CD14-positive monocyte (primary cell): ENCODE measurements at regions not wholly inside any gene's neighbourhood (a gene's known extent, or its start where the extent isn't known, plus 50 kb on each side); places are given as distances from the start of the nearest gene placed in this dataset.

Source experiments
- DNase-seq, 3 donors: peaks; one replicate each; pipeline ENCODE4 v3.0.0-alpha.2; 2011 to 2022
- H2AFZ ChIP-seq: 2 replicates; pipeline ENCODE4 v1.6.0; 2012; ENCODE audit warnings: mild to moderate bottlenecking, low read depth, low read length, inconsistent platforms; ENCODE audit not compliant: insufficient read depth, poor library complexity, severe bottlenecking
- H3K27ac ChIP-seq, 2 donors: 1 replicate in 1 of 2; 2 replicates in 1 of 2; pipeline ENCODE4 v1.5.1; 2012 to 2013; ENCODE audit warnings: low read length in 2 of 2, control low read depth in 1 of 2, inconsistent platforms in 1 of 2, low read depth in 1 of 2, mild to moderate bottlenecking in 1 of 2
- H3K27me3 ChIP-seq, 2 donors: one replicate each; pipeline versions ENCODE4 v1.6.0 to v1.6.1; 2011 to 2013; ENCODE audit warnings: low read length in 2 of 2; ENCODE audit not compliant: control insufficient read depth in 2 of 2, insufficient read depth in 2 of 2
- H3K36me3 ChIP-seq, 2 donors: replicated peaks in 1 of 2; 1 replicate in 1 of 2; 2 replicates in 1 of 2; pipeline versions ENCODE4 v1.5.1 to v1.6.1; 2012 to 2013; ENCODE audit warnings: low read length in 2 of 2, control low read depth in 1 of 2, inconsistent platforms in 1 of 2, mild to moderate bottlenecking in 1 of 2; ENCODE audit not compliant: insufficient read depth in 2 of 2, control insufficient read depth in 1 of 2
- H3K4me1 ChIP-seq, 2 donors: 1 replicate in 1 of 2; 2 replicates in 1 of 2; pipeline versions ENCODE4 v1.5.1 to v1.6.1; 2012 to 2013; ENCODE audit warnings: low read length in 2 of 2, control low read depth in 1 of 2, inconsistent platforms in 1 of 2, mild to moderate bottlenecking in 1 of 2, moderate library complexity in 1 of 2; ENCODE audit not compliant: insufficient read depth in 2 of 2, control insufficient read depth in 1 of 2
- H3K4me2 ChIP-seq: replicated peaks from 2 replicates; pipeline ENCODE3; 2012; ENCODE audit warnings: low read length, moderate library complexity, mild to moderate bottlenecking; ENCODE audit not compliant: poor library complexity, severe bottlenecking; ENCODE audit errors: extremely low read depth
- H3K4me3 ChIP-seq, 3 experiments: fragments of 200-600 bp in 1 of 3; sonication (generic) in 1 of 3; replicated peaks in 1 of 3; 1 replicate in 2 of 3; 2 replicates in 1 of 3; pipeline ENCODE4 v1.5.1; 2011 to 2013; ENCODE audit warnings: low read length in 3 of 3, mild to moderate bottlenecking in 3 of 3, control low read depth in 2 of 3, low read depth in 2 of 3, inconsistent platforms in 1 of 3, moderate library complexity in 1 of 3
- H3K79me2 ChIP-seq: 2 replicates; pipeline ENCODE4 v1.6.0; 2012; ENCODE audit warnings: mild to moderate bottlenecking, control low read depth, inconsistent platforms, low read length, moderate library complexity; ENCODE audit not compliant: insufficient read depth
- H3K9ac ChIP-seq: 2 replicates; pipeline ENCODE4 v1.6.0; 2017; ENCODE audit warnings: low read length, mild to moderate bottlenecking; ENCODE audit not compliant: insufficient read depth, poor library complexity, severe bottlenecking
- H3K9me3 ChIP-seq, 2 donors: replicated peaks in 1 of 2; 1 replicate in 1 of 2; 2 replicates in 1 of 2; pipeline versions ENCODE4 v1.5.1 to v1.6.1; 2012 to 2013; ENCODE audit warnings: low read length in 2 of 2, control low read depth in 1 of 2; ENCODE audit not compliant: control insufficient read depth in 1 of 2, insufficient read depth in 1 of 2
- H4K20me1 ChIP-seq: 2 replicates; pipeline ENCODE4 v1.6.0; 2012; ENCODE audit warnings: mild to moderate bottlenecking, low read length, control low read depth, moderate library complexity; ENCODE audit not compliant: insufficient read depth
- H3K27ac Mint-ChIP-seq, 7 donors: one replicate each; pipeline ENCODE4 v1.8.0; 2020; ENCODE audit warnings: mild to moderate bottlenecking in 7 of 7, mixed read lengths in 7 of 7, moderate library complexity in 6 of 7, inconsistent platforms in 2 of 7
- H3K27me3 Mint-ChIP-seq, 3 donors: one replicate each; pipeline ENCODE4 v1.8.0; 2021 to 2022; ENCODE audit warnings: low read depth in 3 of 3, mild to moderate bottlenecking in 3 of 3, mixed read lengths in 3 of 3, moderate library complexity in 3 of 3, inconsistent platforms in 1 of 3
- H3K36me3 Mint-ChIP-seq, 2 donors: one replicate each; pipeline ENCODE4 v1.8.0; 2020; ENCODE audit warnings: mixed read lengths in 2 of 2, inconsistent platforms in 1 of 2, mild to moderate bottlenecking in 1 of 2
- H3K4me1 Mint-ChIP-seq: one replicate; pipeline ENCODE4 v1.8.0; 2020; ENCODE audit warnings: mild to moderate bottlenecking, mixed read lengths
- H3K4me3 Mint-ChIP-seq, 2 donors: one replicate each; pipeline ENCODE4 v1.8.0; 2020; ENCODE audit warnings: mild to moderate bottlenecking in 2 of 2, mixed read lengths in 2 of 2, moderate library complexity in 1 of 2
- H3K9me3 Mint-ChIP-seq, 7 donors: one replicate each; pipeline ENCODE4 v1.8.0; 2020 to 2022; ENCODE audit warnings: mixed read lengths in 7 of 7, mild to moderate bottlenecking in 6 of 7, moderate library complexity in 6 of 7, inconsistent platforms in 2 of 7
- WGBS: methylation state at CpG from one replicate; pipeline ENCODE4 v1.1.5; 2013; ENCODE audit warnings: missing lambda C conversion rate; ENCODE audit not compliant: insufficient coverage; 5-methylcytosine and 5-hydroxymethylcytosine counted together
- intact Hi-C, 2 donors: fragments of 100-400 bp; cut with micrococcal nuclease; formaldehyde crosslinking; loops; one replicate each; pipeline versions ENCODE4 v1.15.0 to v1.15.1; 2023
- TF ChIP-seq, protein P1 (sequence below): fragments of 200-600 bp; IDR thresholded peaks from one replicate; pipeline ENCODE4 v1.8.0; 2022; ENCODE audit warnings: antibody characterized with exemption, mild to moderate bottlenecking

DNA sequence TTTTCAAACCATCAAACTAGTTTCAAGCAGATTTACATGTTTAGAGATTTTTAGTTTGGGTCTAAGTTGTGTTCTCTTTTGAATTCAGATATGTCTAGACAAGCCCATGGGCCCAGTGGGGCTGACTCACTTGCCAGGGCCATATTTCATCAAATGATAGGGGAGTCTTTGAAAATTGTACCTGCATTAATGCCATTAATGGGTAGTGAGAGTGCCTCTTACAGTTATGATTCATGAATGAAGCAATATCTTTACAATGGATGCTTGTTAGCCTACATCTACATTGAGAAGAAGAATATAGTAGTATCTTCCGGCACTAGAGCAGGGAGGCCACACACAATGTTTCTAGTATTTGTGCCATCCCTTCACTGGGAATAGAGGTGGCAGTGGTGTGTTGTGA is 174.2 kb upstream of the E2F7 start:
- no peaks in the 10 kb centered on the region for H3K4me1 ChIP-seq
- Mint-ChIP-seq H3K9me3 (peaks cover 0 to 6% (median 3%) of the 10 kb centered on the region in 7 donors), H3K36me3 (no peaks in the 10 kb centered on the region), H3K4me1 (no peaks in the 10 kb centered on the region), H3K4me3 (no peak overlapping the region), H3K27ac (no peak overlapping the region), H3K27me3 (no peaks in the 10 kb centered on the region)
- H3K36me3 ChIP-seq: no peaks in the 10 kb centered on the region
- TF ChIP-seq, protein P1, sequence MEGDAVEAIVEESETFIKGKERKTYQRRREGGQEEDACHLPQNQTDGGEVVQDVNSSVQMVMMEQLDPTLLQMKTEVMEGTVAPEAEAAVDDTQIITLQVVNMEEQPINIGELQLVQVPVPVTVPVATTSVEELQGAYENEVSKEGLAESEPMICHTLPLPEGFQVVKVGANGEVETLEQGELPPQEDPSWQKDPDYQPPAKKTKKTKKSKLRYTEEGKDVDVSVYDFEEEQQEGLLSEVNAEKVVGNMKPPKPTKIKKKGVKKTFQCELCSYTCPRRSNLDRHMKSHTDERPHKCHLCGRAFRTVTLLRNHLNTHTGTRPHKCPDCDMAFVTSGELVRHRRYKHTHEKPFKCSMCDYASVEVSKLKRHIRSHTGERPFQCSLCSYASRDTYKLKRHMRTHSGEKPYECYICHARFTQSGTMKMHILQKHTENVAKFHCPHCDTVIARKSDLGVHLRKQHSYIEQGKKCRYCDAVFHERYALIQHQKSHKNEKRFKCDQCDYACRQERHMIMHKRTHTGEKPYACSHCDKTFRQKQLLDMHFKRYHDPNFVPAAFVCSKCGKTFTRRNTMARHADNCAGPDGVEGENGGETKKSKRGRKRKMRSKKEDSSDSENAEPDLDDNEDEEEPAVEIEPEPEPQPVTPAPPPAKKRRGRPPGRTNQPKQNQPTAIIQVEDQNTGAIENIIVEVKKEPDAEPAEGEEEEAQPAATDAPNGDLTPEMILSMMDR: no peak
- H3K4me2 ChIP-seq: no peak overlapping the region
- H3K9ac ChIP-seq: no peak overlapping the region
- no peak for DNase-seq
- H4K20me1 ChIP-seq: no peaks in the 10 kb centered on the region
- H3K4me3 ChIP-seq: no peak overlapping the region
- H3K9me3 ChIP-seq: no peaks in the 10 kb centered on the region
- no peak overlapping the region for H2AFZ ChIP-seq
- no peak overlapping the region for H3K27ac ChIP-seq
- WGBS: no CpG with 5 or more reads among the region's 1 CpG
- no peaks in the 10 kb centered on the region for H3K27me3 ChIP-seq
- intact Hi-C loops: no loop called here
- no peaks in the 10 kb centered on the region for H3K79me2 ChIP-seq

DNA sequence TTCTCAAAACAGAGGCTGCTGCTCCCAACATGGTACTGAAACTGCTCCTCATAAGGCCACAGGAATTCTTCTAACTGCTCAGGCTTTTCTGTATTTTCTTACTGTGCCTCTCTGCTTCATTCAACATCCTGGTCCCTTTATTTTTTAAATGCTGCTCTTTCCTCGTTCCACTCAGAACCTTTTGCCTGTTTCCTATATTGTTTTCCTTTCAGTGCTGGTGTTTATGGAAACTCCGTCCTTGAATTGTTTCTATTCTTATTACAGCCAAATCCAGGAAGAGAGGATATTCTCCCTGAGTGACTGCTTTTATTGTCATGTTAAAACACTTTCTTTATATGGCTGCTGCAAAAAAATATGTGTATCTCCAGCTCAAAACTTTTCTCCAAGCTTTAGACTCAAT is 173.0 kb upstream of the E2F7 start:
- no peaks in the 10 kb centered on the region for H3K36me3 Mint-ChIP-seq
- H3K9me3 ChIP-seq: no peaks in the 10 kb centered on the region
- no peaks in the 10 kb centered on the region for H4K20me1 ChIP-seq
- H3K27ac Mint-ChIP-seq: no peak overlapping the region
- H3K9me3 Mint-ChIP-seq: peaks cover 0 to 6% (median 3%) of the 10 kb centered on the region in 7 donors
- H3K4me3 ChIP-seq: no peak overlapping the region
- no peaks in the 10 kb centered on the region for H3K27me3 Mint-ChIP-seq
- H3K27ac ChIP-seq: no peak overlapping the region
- intact Hi-C loops: no loop called here
- H3K4me3 Mint-ChIP-seq: no peak overlapping the region
- TF ChIP-seq, protein P1: no peak
- no peaks in the 10 kb centered on the region for H3K27me3 ChIP-seq
- H3K36me3 ChIP-seq: no peaks in the 10 kb centered on the region
- H3K4me1 Mint-ChIP-seq: no peaks in the 10 kb centered on the region
- DNase-seq: no peak
- H3K79me2 ChIP-seq: no peaks in the 10 kb centered on the region
- no peaks in the 10 kb centered on the region for H3K4me1 ChIP-seq
- no CpG with 5 or more reads among the region's 2 CpGs for WGBS
- no peak overlapping the region for H3K4me2 ChIP-seq
- no peak overlapping the region for H2AFZ ChIP-seq
- no peak overlapping the region for H3K9ac ChIP-seq
